ENCODE measurements at regions not wholly inside any gene's neighbourhood (a gene's known extent, or its start where the extent isn't known, plus 50 kb on each side); places are given as distances from the start of the nearest gene placed in this dataset.
"Not testable (repeated sequence)": the region's sequence is repeated elsewhere in the genome, so short reads cannot be mapped to it uniquely, and the experiment has no call there.

DNA sequence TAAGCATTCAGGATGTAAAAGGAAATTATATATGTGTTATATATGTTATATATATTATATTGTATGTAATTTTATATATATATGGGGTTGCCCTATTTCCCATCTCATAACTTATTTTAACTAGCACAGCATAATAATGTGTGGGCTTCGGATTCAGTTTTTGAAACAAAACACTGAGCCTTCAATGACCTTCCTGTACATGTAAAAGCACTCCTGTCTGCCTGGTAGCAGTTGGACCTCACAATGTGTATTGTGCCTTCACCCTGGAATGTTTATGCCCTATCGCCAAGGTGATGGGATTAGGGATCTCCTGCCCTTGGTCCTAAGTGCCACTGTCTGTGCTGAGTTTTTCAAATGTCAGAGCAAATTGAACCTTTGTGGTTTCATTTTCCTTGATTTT, 968.8 kb downstream of the TUBA3C start:
- Histone ChIP-seq H3K4me3 (no peak overlapping the region), H3K27me3 (no peaks in the 10 kb centered on the region), H3K4me1 (no peaks in the 10 kb centered on the region), H3K9me3 (no peaks in the 10 kb centered on the region), H3K27ac (no peak overlapping the region), H3K36me3 (no peaks in the 10 kb centered on the region)
- TF ChIP-seq, protein P1, sequence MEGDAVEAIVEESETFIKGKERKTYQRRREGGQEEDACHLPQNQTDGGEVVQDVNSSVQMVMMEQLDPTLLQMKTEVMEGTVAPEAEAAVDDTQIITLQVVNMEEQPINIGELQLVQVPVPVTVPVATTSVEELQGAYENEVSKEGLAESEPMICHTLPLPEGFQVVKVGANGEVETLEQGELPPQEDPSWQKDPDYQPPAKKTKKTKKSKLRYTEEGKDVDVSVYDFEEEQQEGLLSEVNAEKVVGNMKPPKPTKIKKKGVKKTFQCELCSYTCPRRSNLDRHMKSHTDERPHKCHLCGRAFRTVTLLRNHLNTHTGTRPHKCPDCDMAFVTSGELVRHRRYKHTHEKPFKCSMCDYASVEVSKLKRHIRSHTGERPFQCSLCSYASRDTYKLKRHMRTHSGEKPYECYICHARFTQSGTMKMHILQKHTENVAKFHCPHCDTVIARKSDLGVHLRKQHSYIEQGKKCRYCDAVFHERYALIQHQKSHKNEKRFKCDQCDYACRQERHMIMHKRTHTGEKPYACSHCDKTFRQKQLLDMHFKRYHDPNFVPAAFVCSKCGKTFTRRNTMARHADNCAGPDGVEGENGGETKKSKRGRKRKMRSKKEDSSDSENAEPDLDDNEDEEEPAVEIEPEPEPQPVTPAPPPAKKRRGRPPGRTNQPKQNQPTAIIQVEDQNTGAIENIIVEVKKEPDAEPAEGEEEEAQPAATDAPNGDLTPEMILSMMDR (IDR thresholded peaks at IDR 0.05) = no peak
- no peak for DNase-seq (ENCODE audit: low spot score)

DNA sequence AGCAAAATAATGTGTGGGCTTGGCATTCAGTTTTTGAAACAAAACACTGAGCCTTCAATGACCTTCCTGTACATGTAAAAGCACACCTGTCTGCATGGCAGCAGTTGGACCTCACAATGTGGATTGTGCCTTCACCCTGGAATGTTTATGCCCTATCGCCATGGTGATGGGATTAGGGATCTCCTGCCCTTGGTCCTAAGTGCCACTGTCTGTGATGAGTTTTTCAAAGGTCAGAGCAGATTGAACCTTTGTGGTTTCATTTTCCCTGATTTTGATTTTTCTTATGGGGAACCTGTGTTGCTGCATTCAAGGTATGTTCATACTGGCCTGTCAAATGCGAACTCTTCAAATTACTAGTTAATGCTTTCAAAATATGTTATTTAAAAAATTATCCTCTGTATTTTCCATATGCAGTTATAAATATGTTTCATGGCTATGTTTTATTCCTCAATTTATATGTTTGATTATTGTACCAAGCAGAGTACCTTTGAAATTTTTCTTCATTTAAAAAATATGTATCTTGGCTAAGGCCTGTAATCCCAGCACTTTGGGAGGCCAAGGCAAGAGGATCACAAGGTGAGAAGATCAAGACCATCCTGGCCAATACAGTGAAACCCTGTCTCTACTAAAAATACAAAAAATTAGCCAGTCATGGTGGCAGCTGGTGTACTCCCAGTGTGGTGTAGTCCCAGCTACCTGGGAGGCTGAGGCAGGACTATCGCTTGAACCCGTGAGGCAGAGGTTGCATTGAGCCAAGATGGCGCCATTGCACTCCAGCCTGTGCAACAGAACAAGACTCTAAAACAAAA, 969.7 kb downstream of the TUBA3C start:
- H3K4me1 ChIP-seq, H3K36me3 ChIP-seq, H3K9me3 ChIP-seq, H3K27me3 ChIP-seq, H3K4me3 ChIP-seq, H3K27ac ChIP-seq: not testable (repeated sequence)
- peak; percentile 66 for DNase-seq (ENCODE audit: low spot score)

DNA sequence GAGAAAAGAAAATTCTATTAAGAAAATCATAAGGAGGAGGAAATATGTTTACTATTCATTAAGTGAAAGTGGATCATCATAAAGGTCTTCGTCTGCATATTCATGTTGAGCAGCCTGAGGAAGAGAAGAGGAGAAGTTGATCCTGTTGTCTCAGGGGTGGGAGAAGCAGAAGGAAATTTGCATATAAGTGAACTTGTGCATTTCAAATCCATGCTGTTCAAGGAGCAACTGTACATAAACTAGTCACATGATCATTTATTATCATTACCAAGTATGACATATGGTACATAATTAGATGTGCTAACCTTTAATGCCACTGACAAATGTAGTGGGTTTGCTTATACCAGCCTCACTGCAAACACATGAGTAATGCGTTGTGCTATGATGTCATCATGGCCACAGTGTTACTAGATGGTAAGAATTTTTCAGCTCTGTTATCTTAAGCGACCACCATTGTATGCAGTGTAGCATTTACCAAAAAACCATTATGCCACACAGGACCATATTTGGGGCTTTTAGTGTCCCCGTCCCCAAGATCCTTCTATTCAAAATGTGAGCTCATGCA, 976.9 kb downstream of the TUBA3C start:
- not testable (repeated sequence) for H3K27me3 ChIP-seq; H3K4me1 ChIP-seq; H3K36me3 ChIP-seq; H3K9me3 ChIP-seq; H3K4me3 ChIP-seq; DNase-seq (ENCODE audit: low spot score); H3K27ac ChIP-seq

DNA sequence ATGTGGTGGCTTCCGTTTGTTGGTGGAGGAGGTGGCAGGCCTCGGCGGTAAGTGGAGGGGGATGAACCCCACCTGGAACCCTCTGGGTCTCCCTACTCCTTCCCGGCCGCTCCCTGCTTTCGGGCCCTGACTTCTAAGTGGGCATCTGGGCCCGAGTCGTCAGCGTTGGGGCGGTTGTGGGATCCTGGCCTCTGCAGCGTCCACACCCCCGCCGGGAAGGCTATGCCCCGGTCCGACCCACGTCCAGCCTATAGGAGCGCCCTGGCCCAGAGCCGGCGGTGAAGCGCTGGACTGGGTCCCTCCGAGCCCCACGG, 986.3 kb downstream of the TUBA3C start:
- H3K9me3 ChIP-seq; H3K4me3 ChIP-seq; H3K36me3 ChIP-seq; H3K27me3 ChIP-seq; H3K4me1 ChIP-seq; DNase-seq (ENCODE audit: low spot score); H3K27ac ChIP-seq: not testable (repeated sequence)

DNA sequence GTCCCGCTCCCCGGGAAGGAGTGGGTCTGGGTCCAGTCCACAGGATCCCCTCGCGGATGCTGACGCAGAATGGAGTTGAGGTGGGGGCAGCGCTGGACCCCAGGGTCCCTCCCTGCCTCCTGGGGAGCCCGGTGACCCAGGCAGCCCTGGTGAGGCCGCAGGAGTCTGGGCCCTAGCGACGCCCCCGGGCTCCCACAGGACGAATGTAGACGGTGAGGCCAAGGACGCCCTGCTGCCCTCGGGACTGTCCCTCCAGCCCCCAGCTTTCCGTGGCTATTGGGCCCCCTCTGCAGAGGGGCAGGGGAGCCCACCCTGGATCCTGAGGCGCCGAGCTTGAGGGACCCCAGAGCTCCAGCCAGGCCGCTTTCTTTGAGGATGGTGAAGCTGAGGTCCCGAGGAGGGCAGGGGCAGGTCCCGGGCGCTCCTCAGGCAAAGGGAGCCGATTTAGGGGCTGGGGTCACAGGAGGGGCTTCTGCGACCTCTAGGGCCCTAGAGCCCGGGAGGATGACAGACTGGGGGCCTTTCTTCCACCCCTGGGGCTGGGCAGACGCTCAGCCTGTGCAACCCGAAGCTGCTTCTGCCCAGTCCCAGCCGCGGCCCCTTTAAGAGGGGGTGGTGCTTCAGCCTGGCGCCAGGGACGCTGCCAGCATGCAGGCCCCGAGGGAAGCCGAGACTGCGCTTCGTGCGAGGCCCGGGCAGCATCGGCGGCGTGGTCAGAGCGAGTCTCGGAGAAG, 986.8 kb downstream of the TUBA3C start:
- DNase-seq (ENCODE audit: low spot score); H3K27ac ChIP-seq; H3K36me3 ChIP-seq; H3K27me3 ChIP-seq; H3K4me1 ChIP-seq; H3K9me3 ChIP-seq; H3K4me3 ChIP-seq: not testable (repeated sequence)

DNA sequence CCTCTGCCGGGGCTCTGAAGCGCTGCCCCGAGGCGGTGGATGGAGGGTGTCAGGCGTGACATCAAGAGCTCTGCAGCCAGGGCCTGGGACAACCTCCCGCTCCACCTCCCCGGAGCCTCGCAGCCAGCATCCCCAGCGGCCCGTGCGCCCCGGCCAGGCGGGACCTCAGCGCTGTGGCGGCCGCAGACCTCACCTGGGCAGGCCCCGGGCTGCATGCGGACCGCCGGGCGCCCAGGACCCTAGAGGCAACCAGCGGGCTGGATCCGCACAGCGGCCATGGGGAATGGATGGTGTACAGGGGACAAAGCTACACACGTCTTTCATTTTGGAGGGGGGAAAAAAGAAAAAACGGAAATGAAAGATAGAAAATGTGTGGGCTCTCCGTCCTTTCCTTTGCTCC, 987.5 kb downstream of the TUBA3C start:
- not testable (repeated sequence) for H3K27me3 ChIP-seq; DNase-seq (ENCODE audit: low spot score); H3K9me3 ChIP-seq; H3K4me3 ChIP-seq; H3K4me1 ChIP-seq; H3K27ac ChIP-seq; H3K36me3 ChIP-seq

Measured in right atrium auricular region (tissue), 2 donors.